ENCODE measurements at regions not wholly inside any gene's neighbourhood (a gene's known extent, or its start where the extent isn't known, plus 50 kb on each side); places are given as distances from the start of the nearest gene placed in this dataset.

- TF ChIP-seq POLR2AphosphoS5 (IDR thresholded peaks at IDR 0.05; ENCODE audit: borderline replicate concordance, low read depth, low read length): no peak
- TF ChIP-seq FOXP2 (optimal IDR thresholded peaks at IDR 0.05; ENCODE audit: control extremely low read depth, extremely low read length, insufficient read depth): no peak
- TF ChIP-seq EZH2 (IDR thresholded peaks at IDR 0.05): no peak
Measured at GRCh38 chr13:109330123-109330522, 456.3 kb downstream of the IRS2 start.

Measured in SK-N-MC (cell line).